ENCODE measurements at regions not wholly inside any gene's neighbourhood (a gene's known extent, or its start where the extent isn't known, plus 50 kb on each side); places are given as distances from the start of the nearest gene placed in this dataset.

DNA sequence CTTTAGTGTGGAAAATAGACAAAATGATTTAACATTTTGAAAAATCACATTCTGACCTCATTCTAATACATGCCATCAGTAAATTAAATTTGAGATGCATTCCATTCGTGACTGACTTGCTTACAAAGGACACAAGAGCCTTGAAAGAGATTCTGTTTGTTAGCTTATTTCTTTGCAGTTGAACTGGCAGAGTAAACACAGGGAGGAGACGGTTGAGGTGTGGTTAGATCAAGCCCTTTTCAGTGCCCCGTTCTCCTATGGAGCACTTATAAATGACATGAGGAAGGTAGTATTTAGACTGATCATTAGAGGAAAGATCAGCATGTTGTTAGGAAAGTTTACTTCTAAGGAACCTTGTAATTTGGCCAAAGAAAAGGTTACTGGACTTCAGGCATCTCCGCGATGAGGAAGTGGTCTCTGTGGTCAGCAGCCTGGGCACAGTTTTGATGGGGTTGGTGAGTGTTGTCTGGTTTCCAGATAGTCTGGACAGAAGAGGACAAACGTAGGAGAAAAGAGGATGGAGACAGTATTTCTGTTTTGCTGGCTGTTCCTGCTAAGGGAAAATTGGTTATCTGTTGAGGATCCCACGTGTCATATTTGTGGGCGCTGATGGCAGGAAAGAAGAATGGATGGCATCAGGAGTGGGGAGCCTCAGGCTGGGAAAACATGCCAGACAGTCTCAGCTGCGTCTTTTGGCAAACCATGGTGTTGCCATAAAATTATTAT is 328.9 kb upstream of the TBL1XR1 start:
- Histone ChIP-seq H3K9ac (ENCODE audit: low read length) (no peak overlapping the region), H3K27ac (ENCODE audit: low read depth, low read length) (no peak overlapping the region), H3K36me3 (ENCODE audit: control insufficient read depth, insufficient read depth, low read length) (no peaks in the 10 kb centered on the region), H3K4me1 (ENCODE audit: control insufficient read depth, insufficient read depth, low read length) (no peaks in the 10 kb centered on the region), H3K27me3 (ENCODE audit: control insufficient read depth, insufficient read depth, low read length) (no peaks in the 10 kb centered on the region), H3K4me3 (ENCODE audit: low read length) (no peak overlapping the region)

DNA sequence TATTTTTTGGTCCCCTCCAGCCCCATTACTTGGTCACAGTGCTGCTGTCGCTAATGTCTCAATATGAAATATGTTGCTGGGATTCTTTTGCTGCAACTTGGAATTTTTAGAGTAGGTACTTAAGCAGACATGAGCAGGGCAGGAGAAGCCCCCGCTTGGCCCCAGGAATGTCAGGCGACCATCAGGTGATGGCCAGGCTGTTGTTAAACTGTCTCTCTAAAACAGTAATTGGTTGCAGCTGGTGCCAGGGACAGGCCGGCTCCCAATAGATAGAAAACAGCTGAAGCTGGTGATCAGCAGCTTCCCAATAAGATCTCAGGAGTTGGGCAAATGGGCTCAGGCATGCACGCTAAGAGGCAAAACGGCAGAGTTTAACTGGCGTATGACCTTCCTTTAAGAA is 329.9 kb upstream of the TBL1XR1 start:
- Histone ChIP-seq H3K27ac (ENCODE audit: low read depth, low read length) (no peak overlapping the region), H3K27me3 (ENCODE audit: control insufficient read depth, insufficient read depth, low read length) (no peaks in the 10 kb centered on the region), H3K4me1 (ENCODE audit: control insufficient read depth, insufficient read depth, low read length) (no peaks in the 10 kb centered on the region), H3K4me3 (ENCODE audit: low read length) (no peak overlapping the region), H3K9ac (ENCODE audit: low read length) (no peak overlapping the region), H3K36me3 (ENCODE audit: control insufficient read depth, insufficient read depth, low read length) (no peaks in the 10 kb centered on the region)

DNA sequence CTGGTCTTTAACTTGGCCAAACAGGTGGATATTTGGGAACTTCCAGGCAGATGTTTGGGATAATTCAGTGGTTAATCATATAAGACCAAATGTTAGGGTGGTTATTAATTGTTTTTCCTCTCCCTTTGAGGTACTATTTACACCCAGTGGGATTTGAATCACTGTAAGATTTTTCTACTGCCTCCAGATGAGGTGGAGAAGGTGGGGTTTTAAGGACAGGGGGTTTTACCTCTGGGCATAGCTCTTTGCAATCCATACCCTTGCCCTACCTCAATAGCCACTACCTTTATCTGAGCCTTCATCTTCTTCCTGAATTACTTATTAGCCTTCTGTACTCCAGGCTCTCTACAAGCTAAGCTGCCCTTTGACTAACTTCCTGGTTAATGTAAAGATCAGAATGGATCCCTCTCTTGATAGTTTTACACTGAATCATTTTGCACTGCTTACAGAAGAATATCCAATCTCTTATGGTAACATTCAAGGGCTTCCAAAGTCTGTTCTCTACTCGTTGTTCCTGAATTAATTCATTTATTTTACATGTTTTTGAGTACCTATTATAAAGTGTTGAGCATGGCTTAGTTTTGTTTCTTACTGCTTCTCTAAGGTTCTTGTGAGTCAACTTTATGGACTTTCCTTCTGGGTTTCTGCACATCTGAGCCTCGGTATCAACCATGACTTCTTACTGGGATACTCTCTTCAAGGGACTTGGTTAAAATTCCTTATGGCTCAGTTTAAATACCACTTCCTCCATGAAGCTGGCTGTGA is 331.2 kb upstream of the TBL1XR1 start:
- H3K4me3 ChIP-seq (ENCODE audit: low read length) = no peak overlapping the region
- H3K9ac ChIP-seq (ENCODE audit: low read length) = no peak overlapping the region
- no peaks in the 10 kb centered on the region for H3K4me1 ChIP-seq (ENCODE audit: control insufficient read depth, insufficient read depth, low read length)
- H3K27ac ChIP-seq (ENCODE audit: low read depth, low read length) = no peak overlapping the region
- H3K27me3 ChIP-seq (ENCODE audit: control insufficient read depth, insufficient read depth, low read length) = no peaks in the 10 kb centered on the region
- H3K36me3 ChIP-seq (ENCODE audit: control insufficient read depth, insufficient read depth, low read length) = no peaks in the 10 kb centered on the region

DNA sequence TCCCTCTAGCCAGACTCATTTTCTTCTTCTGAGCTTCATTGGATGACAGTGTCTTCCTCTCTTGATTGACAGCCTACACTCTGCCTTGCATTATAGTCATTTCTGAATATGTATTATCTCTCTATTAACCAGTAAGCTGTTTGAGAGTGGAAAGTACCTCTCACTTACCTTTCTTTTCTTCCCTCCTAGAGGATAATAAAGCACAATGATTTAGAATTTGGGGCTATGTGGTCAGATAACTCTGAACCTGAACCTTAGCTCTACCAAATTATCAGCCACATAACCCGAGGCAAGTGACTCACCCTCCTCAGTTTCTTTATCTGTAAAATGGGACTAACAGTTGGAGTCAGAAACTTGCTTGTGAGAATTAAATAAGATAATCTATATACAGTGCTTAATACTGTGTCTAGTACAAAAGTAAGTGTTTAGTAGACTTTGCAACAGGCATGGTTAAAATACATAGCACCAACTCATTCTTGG is 331.8 kb upstream of the TBL1XR1 start:
- Histone ChIP-seq H3K4me3 (ENCODE audit: low read length) (no peak overlapping the region), H3K27ac (ENCODE audit: low read depth, low read length) (no peak overlapping the region), H3K4me1 (ENCODE audit: control insufficient read depth, insufficient read depth, low read length) (no peaks in the 10 kb centered on the region), H3K9ac (ENCODE audit: low read length) (no peak overlapping the region), H3K27me3 (ENCODE audit: control insufficient read depth, insufficient read depth, low read length) (no peaks in the 10 kb centered on the region), H3K36me3 (ENCODE audit: control insufficient read depth, insufficient read depth, low read length) (no peaks in the 10 kb centered on the region)

DNA sequence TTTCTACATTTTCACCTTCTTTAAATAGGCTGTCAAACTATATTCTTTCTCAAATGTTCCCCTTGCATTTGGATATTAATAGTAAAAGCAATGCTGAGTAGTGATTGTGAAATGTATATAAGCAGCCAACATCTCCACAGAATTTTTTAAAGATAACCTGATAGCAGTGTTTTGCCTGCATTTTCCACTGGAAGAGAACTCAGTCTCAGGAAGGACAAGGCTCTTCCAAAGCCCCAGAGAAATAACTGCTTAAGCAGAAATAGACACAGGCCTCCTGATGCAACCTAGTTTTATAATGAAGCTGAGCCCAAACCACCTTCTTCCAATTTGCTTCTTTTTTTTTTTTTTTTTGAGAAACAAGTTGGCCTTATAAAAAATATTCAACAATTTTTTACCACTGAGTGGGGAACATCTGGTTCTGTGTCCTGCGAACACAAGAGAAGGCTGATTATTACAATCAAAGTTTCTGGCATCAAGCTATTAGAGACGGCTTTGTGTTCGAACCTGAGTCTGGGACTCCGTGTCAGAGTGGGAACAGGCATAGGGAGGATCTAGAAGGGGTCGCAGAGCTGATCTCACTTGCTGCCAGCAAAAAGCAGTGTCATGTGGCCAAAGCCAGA is 332.5 kb upstream of the TBL1XR1 start:
- H3K27ac ChIP-seq (ENCODE audit: low read depth, low read length) = no peak overlapping the region
- H3K9ac ChIP-seq (ENCODE audit: low read length) = no peak overlapping the region
- no peaks in the 10 kb centered on the region for H3K4me1 ChIP-seq (ENCODE audit: control insufficient read depth, insufficient read depth, low read length)
- H3K36me3 ChIP-seq (ENCODE audit: control insufficient read depth, insufficient read depth, low read length) = no peaks in the 10 kb centered on the region
- H3K27me3 ChIP-seq (ENCODE audit: control insufficient read depth, insufficient read depth, low read length) = no peaks in the 10 kb centered on the region
- no peak overlapping the region for H3K4me3 ChIP-seq (ENCODE audit: low read length)

DNA sequence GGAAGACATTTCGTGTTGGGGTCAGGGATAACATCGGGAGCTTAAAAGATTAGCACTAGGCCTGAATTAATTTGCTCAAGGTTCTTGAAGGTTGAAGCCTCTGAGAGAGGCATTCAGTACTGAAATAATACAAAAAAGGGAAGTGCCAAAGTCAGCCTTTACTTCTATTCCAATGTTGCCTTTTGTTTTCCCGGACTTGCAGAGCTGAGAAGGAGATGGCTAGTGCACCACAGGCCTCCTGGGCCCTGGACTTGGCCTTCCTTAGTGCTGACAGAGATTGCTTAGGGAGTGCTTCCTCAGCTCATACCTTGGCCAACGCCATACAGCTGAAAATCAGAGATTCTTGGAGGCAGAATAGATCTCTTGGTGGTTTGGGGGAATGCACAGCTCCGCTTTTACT is 333.6 kb upstream of the TBL1XR1 start:
- Histone ChIP-seq H3K9ac (ENCODE audit: low read length) (no peak overlapping the region), H3K4me1 (ENCODE audit: control insufficient read depth, insufficient read depth, low read length) (no peaks in the 10 kb centered on the region), H3K4me3 (ENCODE audit: low read length) (no peak overlapping the region), H3K27ac (ENCODE audit: low read depth, low read length) (no peak overlapping the region), H3K27me3 (ENCODE audit: control insufficient read depth, insufficient read depth, low read length) (no peaks in the 10 kb centered on the region), H3K36me3 (ENCODE audit: control insufficient read depth, insufficient read depth, low read length) (no peaks in the 10 kb centered on the region)

DNA sequence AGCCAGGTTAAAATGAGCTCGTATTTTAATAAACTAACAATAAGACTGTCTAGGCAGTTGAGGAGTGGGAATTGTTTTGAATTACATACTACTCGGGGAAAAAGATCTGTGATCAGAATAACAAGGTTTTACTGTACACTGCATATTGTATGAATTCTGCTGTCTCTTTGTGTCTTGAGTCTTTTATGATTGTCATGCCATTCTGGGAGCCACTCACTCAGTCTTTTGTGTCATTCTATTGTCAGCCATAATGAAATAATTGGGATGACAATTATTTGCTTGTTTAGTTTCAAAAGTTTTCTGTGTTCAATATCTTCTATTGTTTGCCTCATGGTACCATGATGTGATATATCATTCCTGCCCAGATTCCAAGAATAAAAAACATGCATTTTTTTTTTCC is 339.6 kb upstream of the TBL1XR1 start:
- no peaks in the 10 kb centered on the region for H3K27me3 ChIP-seq (ENCODE audit: control insufficient read depth, insufficient read depth, low read length)
- H3K9ac ChIP-seq (ENCODE audit: low read length) = no peak overlapping the region
- no peaks in the 10 kb centered on the region for H3K36me3 ChIP-seq (ENCODE audit: control insufficient read depth, insufficient read depth, low read length)
- no peak overlapping the region for H3K4me3 ChIP-seq (ENCODE audit: low read length)
- no peak overlapping the region for H3K27ac ChIP-seq (ENCODE audit: low read depth, low read length)
- H3K4me1 ChIP-seq (ENCODE audit: control insufficient read depth, insufficient read depth, low read length) = peaks cover 10% of the 10 kb centered on the region

DNA sequence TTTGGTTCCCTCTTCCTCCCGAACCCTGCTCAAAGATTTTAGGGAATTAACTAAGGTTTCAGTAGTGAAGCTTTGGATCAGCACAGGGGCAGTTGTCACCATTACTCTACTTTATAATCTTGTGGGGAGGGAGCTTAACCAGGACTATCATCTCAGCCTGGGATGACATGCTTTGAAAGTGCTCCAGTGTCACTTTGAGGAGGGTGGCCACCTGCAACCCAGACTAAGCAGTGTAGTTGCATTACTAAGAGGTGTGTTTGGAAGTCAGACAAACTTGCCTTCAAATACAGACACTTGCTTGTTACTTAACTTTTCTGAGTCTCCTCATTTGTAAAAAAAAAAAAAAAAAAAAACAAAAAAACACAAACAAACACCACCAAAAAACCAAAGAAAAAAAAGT is 340.3 kb upstream of the TBL1XR1 start:
- peaks cover 10% of the 10 kb centered on the region for H3K4me1 ChIP-seq (ENCODE audit: control insufficient read depth, insufficient read depth, low read length)
- no peak overlapping the region for H3K9ac ChIP-seq (ENCODE audit: low read length)
- H3K27ac ChIP-seq (ENCODE audit: low read depth, low read length) = no peak overlapping the region
- no peaks in the 10 kb centered on the region for H3K36me3 ChIP-seq (ENCODE audit: control insufficient read depth, insufficient read depth, low read length)
- no peaks in the 10 kb centered on the region for H3K27me3 ChIP-seq (ENCODE audit: control insufficient read depth, insufficient read depth, low read length)
- no peak overlapping the region for H3K4me3 ChIP-seq (ENCODE audit: low read length)

DNA sequence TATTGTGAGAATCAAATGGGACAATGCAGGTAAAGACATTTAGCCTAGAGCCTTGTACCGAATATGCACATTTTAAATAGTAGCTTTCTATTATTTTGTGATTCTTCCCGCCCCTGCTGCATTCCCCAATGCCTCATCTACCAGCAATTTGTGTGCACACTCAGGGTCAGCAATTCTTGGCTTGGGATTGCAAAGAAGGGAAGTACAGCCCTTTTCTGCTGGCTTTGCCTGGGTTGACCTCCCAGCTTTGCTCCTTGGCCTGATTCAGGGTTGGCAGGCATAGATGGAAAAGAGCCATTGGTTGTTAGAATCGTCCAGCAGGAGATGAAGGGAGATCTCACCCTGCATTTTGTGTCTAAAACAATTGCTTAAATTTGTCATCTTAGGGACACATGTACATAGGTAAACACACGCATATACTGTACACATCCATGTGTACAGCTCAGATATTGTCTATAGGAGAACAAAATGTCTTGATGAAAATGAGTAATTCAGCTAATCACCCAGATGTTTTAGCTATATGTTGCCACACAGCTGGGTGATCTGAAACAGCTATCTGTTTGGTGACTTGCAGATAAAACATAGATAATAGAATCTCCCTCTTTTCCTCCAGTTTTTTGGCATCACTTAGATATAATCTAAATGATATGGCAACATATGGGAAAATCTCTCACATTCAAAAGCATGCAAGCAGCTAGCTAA is 340.9 kb upstream of the TBL1XR1 start:
- Histone ChIP-seq H3K4me3 (ENCODE audit: low read length) (no peak overlapping the region), H3K27ac (ENCODE audit: low read depth, low read length) (no peak overlapping the region), H3K27me3 (ENCODE audit: control insufficient read depth, insufficient read depth, low read length) (no peaks in the 10 kb centered on the region), H3K9ac (ENCODE audit: low read length) (no peak overlapping the region), H3K36me3 (ENCODE audit: control insufficient read depth, insufficient read depth, low read length) (no peaks in the 10 kb centered on the region), H3K4me1 (ENCODE audit: control insufficient read depth, insufficient read depth, low read length) (peaks cover 10% of the 10 kb centered on the region)

DNA sequence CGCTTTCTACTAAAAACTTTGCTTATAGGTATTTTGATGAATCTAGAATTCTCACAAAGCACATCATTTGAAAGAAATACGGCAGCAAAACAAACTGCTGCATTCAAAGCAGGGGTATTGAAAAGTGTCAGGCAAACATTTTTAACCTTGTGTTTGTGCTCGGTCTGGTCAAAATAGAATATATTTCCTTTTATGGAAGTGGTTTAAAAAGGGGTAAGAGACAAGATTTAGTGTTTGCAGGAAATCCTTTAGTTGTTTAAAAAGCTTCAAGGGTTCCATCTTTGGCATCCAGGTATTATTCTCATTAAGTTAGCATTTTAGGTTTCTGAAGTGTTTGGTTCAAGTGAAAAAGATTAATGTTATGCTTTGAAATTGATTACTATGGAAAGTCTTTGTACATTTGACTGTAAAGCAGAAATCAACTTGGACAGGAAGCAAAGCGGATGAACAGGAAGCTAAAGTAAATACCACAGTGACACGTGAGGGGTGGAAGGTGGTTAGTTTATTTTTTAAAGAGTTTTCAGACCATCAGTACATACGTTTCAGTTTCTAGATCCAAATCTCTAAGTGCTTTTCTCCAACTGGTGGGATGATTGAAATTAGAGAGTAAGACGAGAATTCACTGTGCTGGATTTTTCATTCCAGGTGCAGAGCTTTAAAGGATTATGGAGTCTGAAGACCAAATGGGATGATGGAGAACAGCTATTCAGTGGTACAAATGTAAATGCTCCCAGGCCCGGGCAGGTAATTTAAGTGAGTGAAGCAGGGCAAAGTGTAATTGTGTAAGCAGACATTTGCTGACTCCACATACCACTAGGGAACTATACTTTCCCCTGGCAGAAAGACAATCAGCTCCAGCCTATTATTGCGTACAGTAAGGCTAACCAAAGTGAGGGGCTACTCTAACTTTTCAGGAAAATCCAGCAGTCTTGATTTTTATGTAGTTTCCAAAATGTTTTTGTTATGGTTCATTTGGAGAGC is 341.8 kb upstream of the TBL1XR1 start:
- Histone ChIP-seq H3K27ac (ENCODE audit: low read depth, low read length) (no peak overlapping the region), H3K4me1 (ENCODE audit: control insufficient read depth, insufficient read depth, low read length) (peaks cover 10% of the 10 kb centered on the region), H3K27me3 (ENCODE audit: control insufficient read depth, insufficient read depth, low read length) (no peaks in the 10 kb centered on the region), H3K4me3 (ENCODE audit: low read length) (no peak overlapping the region), H3K36me3 (ENCODE audit: control insufficient read depth, insufficient read depth, low read length) (no peaks in the 10 kb centered on the region), H3K9ac (ENCODE audit: low read length) (no peak overlapping the region)

DNA sequence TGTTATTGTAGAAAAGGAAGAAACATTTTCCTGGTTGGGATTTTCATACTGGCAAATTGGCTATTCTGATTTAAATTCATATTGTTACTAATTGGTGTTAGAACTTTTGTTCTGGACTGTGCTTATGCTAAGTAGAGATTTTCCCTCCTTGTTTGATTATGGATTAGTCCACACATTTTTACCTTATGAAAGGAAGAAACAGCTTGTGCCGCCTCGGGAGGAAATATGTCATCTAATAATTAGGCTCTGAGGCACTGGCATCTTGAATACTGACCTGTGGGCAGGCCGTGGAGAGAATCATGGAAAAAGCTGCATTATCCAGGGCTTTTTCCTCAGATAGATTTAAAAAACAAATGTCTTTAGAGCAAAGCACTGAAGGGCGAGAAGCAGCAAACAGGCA is 344.3 kb upstream of the TBL1XR1 start:
- Histone ChIP-seq H3K27me3 (ENCODE audit: control insufficient read depth, insufficient read depth, low read length) (no peaks in the 10 kb centered on the region), H3K36me3 (ENCODE audit: control insufficient read depth, insufficient read depth, low read length) (no peaks in the 10 kb centered on the region), H3K27ac (ENCODE audit: low read depth, low read length) (no peak overlapping the region), H3K4me3 (ENCODE audit: low read length) (no peak overlapping the region), H3K9ac (ENCODE audit: low read length) (no peak overlapping the region), H3K4me1 (ENCODE audit: control insufficient read depth, insufficient read depth, low read length) (peaks cover 10% of the 10 kb centered on the region)

Measured in rectal smooth muscle tissue (tissue), 1 donor.